GM18861 (cell line): ENCODE measurements at regions not wholly inside any gene's neighbourhood (a gene's known extent, or its start where the extent isn't known, plus 50 kb on each side); places are given as distances from the start of the nearest gene placed in this dataset.
"Not testable (repeated sequence)": the region's sequence is repeated elsewhere in the genome, so short reads cannot be mapped to it uniquely, and the experiment has no call there.

Experiments used
- ATAC-seq: cut with Tn5 transposase; IDR thresholded peaks from one replicate; pipeline ENCODE4 v1.9.1; 2021; ENCODE audit not compliant: unreplicated experiment

DNA sequence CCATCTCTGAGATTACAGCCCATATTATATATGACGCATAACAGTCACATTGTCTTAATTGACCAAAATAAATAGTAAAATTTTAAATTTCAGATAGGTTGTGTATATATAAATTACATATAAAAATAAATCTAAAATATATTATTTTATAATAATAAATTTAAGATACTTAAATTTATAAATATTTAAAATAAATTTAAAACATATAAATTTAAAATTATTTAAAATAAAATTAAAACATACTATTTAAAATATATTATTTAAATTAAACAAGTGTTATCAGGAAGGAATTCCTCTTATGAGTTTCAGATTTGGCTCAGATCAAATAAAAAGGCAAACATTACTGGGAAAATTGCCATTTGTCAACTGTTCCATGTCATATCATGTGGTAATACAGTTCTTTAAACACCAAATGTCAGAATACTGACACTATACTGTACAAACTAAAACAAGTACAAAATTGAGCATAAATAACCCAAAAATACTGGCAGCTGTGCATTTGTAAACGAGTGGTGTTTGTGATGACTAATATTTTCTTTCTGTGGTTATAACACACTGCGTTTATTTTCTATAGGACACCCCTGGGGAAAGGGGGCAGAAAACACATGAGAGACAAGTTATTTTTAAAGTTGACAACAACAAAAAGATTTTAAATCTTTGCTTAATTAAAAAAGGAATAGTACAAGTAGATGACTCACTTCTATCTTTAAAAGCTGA, 71.3 kb upstream of the DGKB start:
- peak; percentile 81 for ATAC-seq

DNA sequence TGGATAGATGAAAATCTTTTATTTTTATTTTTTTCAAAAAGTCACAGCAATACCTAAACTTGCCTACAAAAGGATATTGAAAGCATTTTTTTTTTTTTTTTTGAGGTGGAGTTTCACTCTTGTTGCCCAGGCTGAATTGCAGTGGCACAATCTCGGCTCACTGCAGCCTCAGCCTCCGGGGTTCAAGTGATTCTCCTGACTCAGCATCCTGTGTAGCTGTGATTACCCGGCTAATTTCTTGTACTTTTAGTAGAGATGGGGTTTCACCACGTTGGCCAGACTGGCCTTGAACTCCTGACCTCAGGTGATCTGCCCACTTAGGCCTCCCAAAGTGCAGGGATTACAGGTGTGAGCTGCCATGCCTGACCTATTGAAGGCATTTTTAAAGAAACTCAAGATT, 69.1 kb upstream of the DGKB start:
- not testable (repeated sequence) for ATAC-seq

DNA sequence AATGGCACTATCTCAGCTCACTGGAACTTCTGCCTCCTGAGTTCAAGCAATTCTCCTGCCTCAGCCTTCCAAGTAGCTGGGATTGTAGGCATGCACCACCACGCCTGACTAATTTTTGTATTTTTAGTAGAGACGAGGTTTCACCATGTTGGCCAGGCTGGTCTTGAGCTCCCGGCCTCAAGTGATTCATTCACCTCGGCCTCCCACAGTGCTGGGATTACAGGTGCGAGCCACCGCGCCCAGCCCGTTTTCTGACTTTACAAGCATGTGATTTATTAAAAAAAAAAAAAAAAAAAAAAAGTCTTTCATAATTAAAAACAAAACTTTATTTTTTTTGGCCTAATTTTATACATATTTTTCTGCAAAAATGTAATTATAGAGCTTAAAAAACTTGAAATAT, 64.8 kb upstream of the DGKB start:
- not testable (repeated sequence) for ATAC-seq

DNA sequence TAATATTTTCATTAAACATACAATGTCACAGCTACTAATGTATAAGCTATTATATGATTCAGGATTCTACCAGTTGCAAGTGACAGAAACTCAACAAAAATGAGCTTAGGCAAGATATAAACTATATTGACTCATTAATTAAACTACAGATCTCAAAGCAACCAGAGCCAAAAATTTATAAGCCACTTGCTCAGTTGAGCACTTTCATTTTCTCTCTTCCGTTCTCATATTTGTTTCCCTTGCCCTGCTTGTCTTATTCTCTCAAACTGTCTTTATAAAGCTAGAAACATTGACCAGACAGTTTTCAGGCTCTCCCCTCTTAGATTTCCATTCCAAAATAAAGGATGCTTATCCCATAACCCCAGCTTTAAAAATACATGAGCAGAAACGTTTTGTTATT, 60.2 kb upstream of the DGKB start:
- no peak for ATAC-seq

DNA sequence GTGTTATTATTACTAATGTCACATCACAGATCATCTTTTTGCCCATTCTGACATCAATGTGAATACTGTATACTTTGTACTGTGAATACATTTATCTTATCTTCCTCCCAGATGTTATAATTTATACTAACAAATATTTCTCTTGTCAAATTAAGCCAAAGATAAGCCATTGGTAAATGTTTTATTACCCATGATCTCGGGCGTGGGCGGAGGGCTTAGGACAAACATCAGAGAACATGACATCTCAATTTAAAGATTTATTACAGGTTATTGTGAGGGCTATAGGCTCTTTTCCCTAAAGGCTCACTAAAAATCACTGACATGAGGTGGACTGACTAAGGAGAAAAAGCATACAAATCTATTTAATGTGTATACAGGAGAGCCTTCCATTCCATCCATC, 58.2 kb upstream of the DGKB start:
- ATAC-seq, result no peak

DNA sequence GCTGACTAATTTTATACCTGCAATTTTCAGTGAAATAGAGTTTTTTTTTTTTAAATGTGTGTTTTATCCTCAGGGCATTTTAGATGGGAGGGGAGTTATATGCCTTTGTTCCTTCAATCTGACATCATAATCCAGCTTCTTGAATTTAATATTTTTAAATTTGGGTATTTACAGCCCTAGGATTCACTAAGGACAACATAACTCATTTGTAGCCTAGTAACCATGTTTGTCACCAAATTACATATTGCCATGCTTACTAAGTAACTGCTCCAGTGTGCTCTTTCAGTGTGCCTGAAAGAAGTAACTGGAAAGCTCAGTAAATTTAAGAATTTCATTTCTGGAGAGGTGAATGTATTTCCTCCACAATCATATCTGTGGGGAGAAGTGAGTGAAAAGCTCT, 56.8 kb upstream of the DGKB start:
- ATAC-seq, result no peak

DNA sequence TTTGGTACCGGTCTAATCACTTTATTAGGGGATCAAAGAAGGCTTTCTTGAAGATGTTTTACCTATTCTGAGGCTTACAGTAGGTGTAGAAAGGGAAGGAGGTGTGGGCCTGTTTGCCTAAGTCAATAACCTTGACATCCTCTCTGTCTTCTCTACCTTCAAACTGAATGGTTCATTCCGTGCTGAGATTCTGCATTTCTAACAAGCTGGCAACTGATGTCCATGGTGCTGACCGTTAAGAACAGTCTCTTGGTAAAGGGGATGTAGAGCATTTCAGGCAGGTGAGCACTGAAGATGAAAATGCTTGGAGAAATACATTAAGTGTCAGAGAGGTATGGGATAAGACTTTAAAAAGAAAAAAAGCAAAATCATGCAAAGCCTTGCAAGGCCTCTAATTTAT, 51.5 kb upstream of the DGKB start:
- no peak for ATAC-seq
